Erythroblast (primary cell): ENCODE measurements at regions not wholly inside any gene's neighbourhood (a gene's known extent, or its start where the extent isn't known, plus 50 kb on each side); places are given as distances from the start of the nearest gene placed in this dataset.

Source experiments
- GATA1 ChIP-seq: IDR thresholded peaks from 2 replicates; pipeline ENCODE4 v1.6.1; 2011; ENCODE audit warnings: low read depth, mild to moderate bottlenecking, control low read depth, low read length, moderate library complexity
- POLR2A ChIP-seq: IDR thresholded peaks from 2 replicates; pipeline ENCODE4 v1.6.1; 2011; ENCODE audit warnings: mild to moderate bottlenecking, low read length

DNA sequence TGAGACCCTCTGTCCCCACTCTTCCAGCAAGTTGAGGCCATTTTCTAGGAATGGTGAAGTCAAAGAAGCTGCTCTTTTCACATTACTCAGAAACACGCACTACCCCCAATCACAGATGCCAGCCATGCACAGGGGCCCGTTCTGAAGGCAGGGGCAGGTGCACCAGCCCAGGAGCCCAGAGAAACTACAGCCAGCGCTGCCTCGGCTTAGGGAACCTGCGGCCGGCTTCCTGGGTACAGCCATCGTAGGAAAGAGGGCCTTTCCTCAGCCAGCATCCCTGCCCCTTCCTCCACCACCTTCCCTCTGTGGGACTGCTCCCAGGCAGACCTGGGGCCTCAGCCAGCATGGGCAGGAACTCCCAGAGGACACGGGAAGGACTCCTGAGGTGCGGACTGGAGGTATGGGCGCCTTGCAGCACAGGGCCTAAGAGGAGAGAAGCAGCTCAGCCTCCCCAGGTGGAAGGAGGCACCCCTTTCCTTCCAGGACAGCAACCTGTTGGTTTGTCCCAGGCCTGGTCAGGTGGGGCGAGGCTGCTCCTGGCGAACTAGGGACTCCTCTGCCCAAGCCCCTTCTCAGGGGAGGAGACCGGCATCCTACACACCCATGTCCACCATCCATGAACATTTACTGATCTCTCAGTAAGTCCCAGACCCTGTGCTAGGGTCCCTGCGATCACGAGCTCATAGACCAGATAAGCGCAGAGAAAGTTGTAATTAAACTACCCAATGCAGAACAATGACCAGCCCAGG, 99.0 kb upstream of the ID2 start:
- TF ChIP-seq POLR2A = no peak
- no peak for TF ChIP-seq GATA1
